Vagina (tissue), 2 donors: ENCODE measurements at regions not wholly inside any gene's neighbourhood (a gene's known extent, or its start where the extent isn't known, plus 50 kb on each side); places are given as distances from the start of the nearest gene placed in this dataset.

ENCODE experiments used
- DNase-seq, 2 donors: peaks; one replicate each; pipeline ENCODE4 v3.0.0-alpha.2; 2017; ENCODE audit errors: extremely low spot score in 2 of 2
- H3K27ac ChIP-seq: fragments of 200-600 bp; sonication (generic); one replicate; pipeline ENCODE4 v1.5.1; 2019
- H3K27me3 ChIP-seq: fragments of 200-600 bp; sonication (generic); one replicate; pipeline ENCODE4 v1.5.1; 2019
- H3K36me3 ChIP-seq, 2 donors: fragments of 200-600 bp; sonication (generic); one replicate each; pipeline ENCODE4 v1.5.1; 2017 to 2019
- H3K4me1 ChIP-seq: fragments of 200-600 bp; sonication (generic); one replicate; pipeline ENCODE4 v1.5.1; 2019
- H3K4me3 ChIP-seq, 2 donors: fragments of 200-600 bp; sonication (generic); 1 replicate in 1 of 2; 2 replicates in 1 of 2; pipeline ENCODE4 v1.5.1; 2016 to 2019
- H3K9me3 ChIP-seq: fragments of 200-600 bp; sonication (generic); one replicate; pipeline ENCODE4 v1.5.1; 2019
- POLR2A ChIP-seq, 2 donors: fragments of 450-650 bp; IDR thresholded peaks; one replicate each; pipeline ENCODE4 v1.6.1; 2017; ENCODE audit warnings: antibody characterized with exemption in 2 of 2, mild to moderate bottlenecking in 2 of 2, moderate library complexity in 2 of 2
- POLR2AphosphoS5 ChIP-seq, 2 donors: sonication (generic); formaldehyde crosslinking; IDR thresholded peaks; one replicate each; pipeline ENCODE4 v1.9.0; 2017; ENCODE audit warnings: antibody characterized with exemption in 2 of 2, mild to moderate bottlenecking in 2 of 2, low read depth in 1 of 2; ENCODE audit not compliant: insufficient read depth in 1 of 2
- intact Hi-C: fragments of 100-400 bp; cut with DNase I; formaldehyde crosslinking; loops from one replicate; pipeline ENCODE4 v1.15.1; 2023
- TF ChIP-seq, protein P1 (sequence below), 3 experiments: fragments of 450-650 bp in 2 of 3; fragments of 200-600 bp in 1 of 3; sonication (generic) in 1 of 3; IDR thresholded peaks; one replicate each; pipeline ENCODE4 v1.5.1; 2017 to 2019; ENCODE audit warnings: antibody characterized with exemption in 3 of 3, mild to moderate bottlenecking in 2 of 3, moderate library complexity in 2 of 3

DNA sequence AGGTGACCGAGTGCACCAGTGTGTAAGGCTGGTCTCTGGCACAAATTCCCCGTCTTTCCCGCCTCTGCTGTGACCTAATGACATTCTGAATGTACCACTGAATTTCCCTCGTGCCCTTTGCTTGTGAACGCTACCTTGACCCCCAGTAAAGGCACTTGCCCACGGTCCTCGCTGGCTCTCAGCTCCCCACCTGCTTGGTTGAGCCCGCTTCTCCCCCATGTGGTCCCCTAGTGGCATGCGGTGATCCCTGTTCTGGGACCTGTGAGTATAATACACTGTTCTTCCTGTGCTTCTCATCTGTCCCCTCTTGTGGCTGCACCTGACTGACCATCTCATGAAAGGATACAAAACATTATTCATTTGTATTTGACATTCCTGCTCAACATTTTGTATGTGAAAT, 495.7 kb downstream of the INHBA start:
- no peak for DNase-seq
- TF ChIP-seq POLR2AphosphoS5 (IDR thresholded peaks at IDR 0.05; ENCODE audit: insufficient read depth in 1 of 2, low read depth in 1 of 2) (no peak), POLR2A (IDR thresholded peaks at IDR 0.05) (no peak)
- TF ChIP-seq, protein P1, sequence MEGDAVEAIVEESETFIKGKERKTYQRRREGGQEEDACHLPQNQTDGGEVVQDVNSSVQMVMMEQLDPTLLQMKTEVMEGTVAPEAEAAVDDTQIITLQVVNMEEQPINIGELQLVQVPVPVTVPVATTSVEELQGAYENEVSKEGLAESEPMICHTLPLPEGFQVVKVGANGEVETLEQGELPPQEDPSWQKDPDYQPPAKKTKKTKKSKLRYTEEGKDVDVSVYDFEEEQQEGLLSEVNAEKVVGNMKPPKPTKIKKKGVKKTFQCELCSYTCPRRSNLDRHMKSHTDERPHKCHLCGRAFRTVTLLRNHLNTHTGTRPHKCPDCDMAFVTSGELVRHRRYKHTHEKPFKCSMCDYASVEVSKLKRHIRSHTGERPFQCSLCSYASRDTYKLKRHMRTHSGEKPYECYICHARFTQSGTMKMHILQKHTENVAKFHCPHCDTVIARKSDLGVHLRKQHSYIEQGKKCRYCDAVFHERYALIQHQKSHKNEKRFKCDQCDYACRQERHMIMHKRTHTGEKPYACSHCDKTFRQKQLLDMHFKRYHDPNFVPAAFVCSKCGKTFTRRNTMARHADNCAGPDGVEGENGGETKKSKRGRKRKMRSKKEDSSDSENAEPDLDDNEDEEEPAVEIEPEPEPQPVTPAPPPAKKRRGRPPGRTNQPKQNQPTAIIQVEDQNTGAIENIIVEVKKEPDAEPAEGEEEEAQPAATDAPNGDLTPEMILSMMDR (IDR thresholded peaks at IDR 0.05): no peak
- Histone ChIP-seq H3K4me3 (no peak overlapping the region), H3K27me3 (no peaks in the 10 kb centered on the region), H3K4me1 (no peaks in the 10 kb centered on the region), H3K9me3 (no peaks in the 10 kb centered on the region), H3K27ac (no peak overlapping the region), H3K36me3 (no peaks in the 10 kb centered on the region)
- intact Hi-C loops: no loop called here

DNA sequence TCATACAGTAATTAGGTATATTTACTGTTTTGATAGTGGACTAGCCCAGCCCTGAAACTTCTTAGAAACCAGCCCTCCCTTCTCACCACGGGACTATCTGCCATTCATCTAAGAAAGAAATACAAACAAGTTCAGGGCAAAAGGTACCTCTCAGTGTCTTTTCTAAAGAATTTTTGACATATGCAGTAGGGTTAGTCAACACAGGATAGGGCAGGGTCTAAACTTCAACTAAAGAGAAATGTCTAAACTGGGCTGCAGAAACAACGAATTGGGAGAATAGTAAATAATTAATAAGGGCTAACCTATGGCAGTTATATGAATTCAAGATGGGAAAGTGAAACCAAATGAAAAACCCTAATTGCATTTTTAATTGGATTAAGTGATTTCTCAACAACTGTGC, 496.6 kb downstream of the INHBA start:
- Histone ChIP-seq H3K36me3 (no peaks in the 10 kb centered on the region), H3K4me1 (no peaks in the 10 kb centered on the region), H3K4me3 (no peak overlapping the region), H3K9me3 (no peaks in the 10 kb centered on the region), H3K27me3 (no peaks in the 10 kb centered on the region), H3K27ac (no peak overlapping the region)
- intact Hi-C loops: no loop called here
- TF ChIP-seq POLR2A (IDR thresholded peaks at IDR 0.05) (no peak), POLR2AphosphoS5 (IDR thresholded peaks at IDR 0.05; ENCODE audit: insufficient read depth in 1 of 2, low read depth in 1 of 2) (no peak)
- TF ChIP-seq, protein P1 (IDR thresholded peaks at IDR 0.05): no peak
- no peak for DNase-seq

DNA sequence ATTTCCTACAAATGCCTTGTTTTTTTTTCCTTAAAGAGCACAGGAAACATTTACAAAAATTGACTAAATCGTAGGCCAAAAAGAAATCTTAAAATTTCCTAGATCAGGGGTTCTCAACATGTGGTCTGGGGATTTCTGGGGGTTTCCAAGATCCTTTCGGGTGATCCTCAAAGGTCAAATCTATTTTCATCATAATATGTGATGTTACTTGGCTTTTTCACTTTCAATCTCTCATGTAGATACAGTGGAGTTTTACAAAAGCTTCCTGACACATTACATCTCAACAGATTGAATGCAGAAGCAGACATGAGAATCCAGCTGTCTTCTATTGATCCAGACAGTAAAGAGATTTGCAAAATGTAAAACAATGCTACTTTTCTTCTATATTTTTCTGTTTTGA, 497.3 kb downstream of the INHBA start:
- no peak overlapping the region for H3K27ac ChIP-seq
- H3K4me1 ChIP-seq: no peaks in the 10 kb centered on the region
- no peak for TF ChIP-seq POLR2AphosphoS5 (IDR thresholded peaks at IDR 0.05; ENCODE audit: insufficient read depth in 1 of 2, low read depth in 1 of 2)
- no peak for TF ChIP-seq POLR2A (IDR thresholded peaks at IDR 0.05)
- TF ChIP-seq, protein P1 (IDR thresholded peaks at IDR 0.05): no peak
- H3K4me3 ChIP-seq: no peak overlapping the region
- no peak for DNase-seq
- intact Hi-C loops: no loop called here
- no peaks in the 10 kb centered on the region for H3K9me3 ChIP-seq
- no peaks in the 10 kb centered on the region for H3K27me3 ChIP-seq
- no peaks in the 10 kb centered on the region for H3K36me3 ChIP-seq

DNA sequence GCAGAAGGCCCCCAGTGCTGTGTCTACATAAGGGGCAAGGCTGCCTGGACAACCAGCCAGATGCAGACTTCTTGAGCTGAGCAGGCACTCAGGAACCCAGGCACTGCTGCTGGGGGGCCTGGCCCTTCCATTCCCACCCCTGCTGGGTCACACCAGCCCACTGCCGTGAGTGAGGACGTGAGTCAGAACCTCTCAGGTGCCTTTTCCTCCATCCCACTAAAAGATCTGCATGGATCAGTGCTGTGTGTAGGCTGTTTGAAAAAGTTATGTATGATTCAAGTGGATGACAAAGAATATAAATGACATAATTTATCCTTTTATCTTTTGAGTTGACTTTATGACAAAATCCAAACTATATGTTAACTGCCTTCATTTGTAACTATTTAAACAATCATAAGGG, 499.3 kb downstream of the INHBA start:
- Histone ChIP-seq H3K9me3 (no peaks in the 10 kb centered on the region), H3K27ac (no peak overlapping the region), H3K27me3 (no peaks in the 10 kb centered on the region), H3K4me3 (no peak overlapping the region), H3K36me3 (no peaks in the 10 kb centered on the region), H3K4me1 (no peaks in the 10 kb centered on the region)
- DNase-seq: no peak
- intact Hi-C loops: no loop called here
- TF ChIP-seq POLR2A (IDR thresholded peaks at IDR 0.05): no peak
- TF ChIP-seq, protein P1 (IDR thresholded peaks at IDR 0.05): no peak
- no peak for TF ChIP-seq POLR2AphosphoS5 (IDR thresholded peaks at IDR 0.05; ENCODE audit: insufficient read depth in 1 of 2, low read depth in 1 of 2)

DNA sequence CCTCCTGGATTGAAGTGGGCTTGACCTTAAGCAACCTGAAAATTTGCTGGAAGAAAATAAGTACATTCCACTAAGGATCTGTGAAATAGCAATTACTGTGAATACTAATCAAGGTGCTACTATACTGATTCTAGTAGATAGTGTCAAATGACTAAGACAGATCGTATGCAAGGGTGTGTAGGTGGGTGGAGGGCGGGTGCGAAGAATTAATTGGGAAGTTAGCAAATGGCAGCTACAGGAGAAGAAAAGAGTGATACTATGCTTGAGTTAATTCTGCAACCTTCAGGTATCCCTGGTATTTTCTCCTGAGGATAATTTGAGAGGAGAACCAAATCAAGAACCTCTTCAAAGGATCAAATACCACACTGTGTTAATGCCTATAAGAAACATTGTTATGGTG, 501.9 kb downstream of the INHBA start:
- DNase-seq: no peak
- Histone ChIP-seq H3K9me3 (no peaks in the 10 kb centered on the region), H3K4me1 (no peaks in the 10 kb centered on the region), H3K4me3 (no peak overlapping the region), H3K36me3 (no peaks in the 10 kb centered on the region), H3K27me3 (no peaks in the 10 kb centered on the region), H3K27ac (no peak overlapping the region)
- intact Hi-C loops: no loop called here
- no peak for TF ChIP-seq POLR2AphosphoS5 (IDR thresholded peaks at IDR 0.05; ENCODE audit: insufficient read depth in 1 of 2, low read depth in 1 of 2)
- TF ChIP-seq POLR2A (IDR thresholded peaks at IDR 0.05): no peak
- TF ChIP-seq, protein P1 (IDR thresholded peaks at IDR 0.05): no peak
